SK-N-SH (cell line): ENCODE measurements at regions not wholly inside any gene's neighbourhood (a gene's known extent, or its start where the extent isn't known, plus 50 kb on each side); places are given as distances from the start of the nearest gene placed in this dataset.

Experiments used
- CTCF ChIA-PET: fragments of 300-600, 350-600 bp; formaldehyde crosslinking; extraction: SDS; loops from one replicate; lab custom pipeline; 2021; lab: Yijun Ruan, JAX
- POLR2A ChIA-PET: fragments of 350-600 bp; sonication (Branson Sonifier 250); formaldehyde crosslinking; extraction: SDS; loops from one replicate; lab custom pipeline; 2020; ENCODE audit warnings: antibody characterized with exemption, inconsistent platforms; lab: Yijun Ruan, JAX
- DNase-seq: peaks from one replicate; pipeline ENCODE4 v3.0.0; 2012
- H2AFZ ChIP-seq: fragments of 200-600 bp; sonication (generic); 2 replicates; pipeline ENCODE4 v1.8.1; 2016; ENCODE audit warnings: antibody characterized with exemption, mild to moderate bottlenecking, low read depth
- H3F3A ChIP-seq: fragments of 200-600 bp; sonication (generic); replicated peaks from 2 replicates; pipeline ENCODE3; 2016; ENCODE audit warnings: antibody characterized with exemption, mild to moderate bottlenecking; ENCODE audit not compliant: insufficient read depth
- H3K27ac ChIP-seq, 2 experiments: fragments of 200-500 bp in 1 of 2; fragments of 200-600 bp in 1 of 2; sonication (Bioruptor generic) in 1 of 2; sonication (generic), shearing (Covaris generic) in 1 of 2; 2 replicates each; pipeline versions ENCODE4 v1.5.1 to v1.6.1; 2014 to 2016; ENCODE audit warnings: low read depth in 2 of 2, inconsistent platforms in 1 of 2, low read length in 1 of 2, mild to moderate bottlenecking in 1 of 2, mixed read lengths in 1 of 2
- H3K27me3 ChIP-seq: fragments of 200-600 bp; sonication (generic), shearing (Covaris generic); 2 replicates; pipeline ENCODE4 v1.6.1; 2016; ENCODE audit warnings: mixed run types; ENCODE audit not compliant: insufficient read depth
- H3K36me3 ChIP-seq, 2 experiments: fragments of 200-500 bp in 1 of 2; fragments of 200-600 bp in 1 of 2; sonication (Bioruptor generic) in 1 of 2; sonication (generic) in 1 of 2; replicated peaks in 1 of 2; 2 replicates each; pipeline versions ENCODE3 to v1.5.1; 2014 to 2016; ENCODE audit warnings: low read length in 1 of 2, mild to moderate bottlenecking in 1 of 2; ENCODE audit not compliant: insufficient read depth in 2 of 2, control insufficient read depth in 1 of 2
- H3K4me1 ChIP-seq, 2 experiments: fragments of 200-500 bp in 1 of 2; fragments of 200-600 bp in 1 of 2; sonication (Bioruptor generic) in 1 of 2; sonication (generic), shearing (Covaris generic) in 1 of 2; 2 replicates each; pipeline versions ENCODE4 v1.5.1 to v1.6.1; 2014 to 2016; ENCODE audit warnings: low read depth in 1 of 2, low read length in 1 of 2, mixed run types in 1 of 2; ENCODE audit not compliant: insufficient read depth in 2 of 2, control insufficient read depth in 1 of 2
- H3K4me2 ChIP-seq: fragments of 200-600 bp; sonication (generic), shearing (Covaris generic); 2 replicates; pipeline ENCODE4 v1.6.1; 2017; ENCODE audit warnings: mixed run types
- H3K4me3 ChIP-seq, 2 experiments: fragments of 200-500 bp in 1 of 2; fragments of 200-600 bp in 1 of 2; sonication (Bioruptor generic) in 1 of 2; sonication (generic), shearing (Covaris generic) in 1 of 2; 2 replicates each; pipeline versions ENCODE4 v1.5.1 to v1.8.1; 2014 to 2016; ENCODE audit warnings: low read depth in 2 of 2, inconsistent platforms in 1 of 2, low read length in 1 of 2, mild to moderate bottlenecking in 1 of 2, mixed read lengths in 1 of 2, moderate library complexity in 1 of 2
- H3K79me2 ChIP-seq: fragments of 200-600 bp; sonication (generic); 2 replicates; pipeline ENCODE4 v1.8.1; 2017; ENCODE audit warnings: mild to moderate bottlenecking; ENCODE audit not compliant: insufficient read depth
- H3K9ac ChIP-seq: fragments of 200-600 bp; sonication (generic); 2 replicates; pipeline ENCODE4 v1.6.1; 2017; ENCODE audit warnings: mixed run types
- H3K9me2 ChIP-seq: fragments of 200-600 bp; sonication (generic); 2 replicates; pipeline ENCODE4 v1.6.1; 2017; ENCODE audit warnings: mixed run types
- H3K9me3 ChIP-seq: fragments of 200-600 bp; sonication (generic); 2 replicates; pipeline ENCODE4 v1.6.1; 2017; ENCODE audit warnings: mixed run types, mild to moderate bottlenecking, moderate library complexity
- H4K20me1 ChIP-seq: fragments of 200-600 bp; sonication (generic); 2 replicates; pipeline ENCODE4 v1.6.1; 2017; ENCODE audit warnings: mild to moderate bottlenecking, mixed run types; ENCODE audit not compliant: insufficient read depth
- CHD2 ChIP-seq: fragments of 150-350 bp; IDR thresholded peaks from 2 replicates; pipeline ENCODE4 v1.6.1; 2018; ENCODE audit warnings: low read length; ENCODE audit not compliant: partially characterized antibody
- EP300 ChIP-seq, 2 experiments: IDR thresholded peaks; 2 replicates each; pipeline versions ENCODE4 v1.4.0 to v1.6.1; 2012; ENCODE audit warnings: borderline replicate concordance in 1 of 2, low read depth in 1 of 2, low read length in 1 of 2
- EZH2phosphoT487 ChIP-seq: fragments of 200-600 bp; sonication (generic); IDR thresholded peaks from 2 replicates; pipeline ENCODE4 v1.6.1; 2017; ENCODE audit warnings: low read depth, mixed run types, mild to moderate bottlenecking, antibody characterized with exemption, moderate library complexity, borderline replicate concordance
- FOXJ3 ChIP-seq: sonication (generic); formaldehyde crosslinking; IDR thresholded peaks from 2 replicates; pipeline ENCODE4 v1.5.1; 2020; ENCODE audit warnings: mild to moderate bottlenecking, missing genetic modification reagents
- GABPA ChIP-seq: IDR thresholded peaks from 2 replicates; pipeline ENCODE4 v1.4.0; 2012; ENCODE audit warnings: low read depth, mild to moderate bottlenecking
- GATA2 ChIP-seq: sonication (generic); formaldehyde crosslinking; IDR thresholded peaks from 2 replicates; pipeline ENCODE4 v1.5.0; 2020; ENCODE audit warnings: mild to moderate bottlenecking, missing genetic modification reagents
- MXI1 ChIP-seq: IDR thresholded peaks from 2 replicates; pipeline ENCODE4 v1.6.1; 2012; ENCODE audit warnings: mild to moderate bottlenecking, low read depth, low read length, improper control_type of control experiment
- RCOR1 ChIP-seq: fragments of 150-350 bp; IDR thresholded peaks from 2 replicates; pipeline ENCODE4 v1.6.1; 2017; ENCODE audit warnings: antibody characterized with exemption, low read length
- RXRA ChIP-seq: IDR thresholded peaks from 2 replicates; pipeline ENCODE4 v1.4.0; 2012; ENCODE audit warnings: low read depth, mild to moderate bottlenecking, borderline replicate concordance
- TCF12 ChIP-seq: IDR thresholded peaks from 2 replicates; pipeline ENCODE4 v1.4.0; 2012
- ZBTB33 ChIP-seq: IDR thresholded peaks from 2 replicates; pipeline ENCODE4 v1.4.0; 2012; ENCODE audit warnings: low read depth, borderline replicate concordance
- WGBS: methylation state at CpG from one replicate; pipeline ENCODE4 v1.1.6; 2017; ENCODE audit warnings: low lambda C conversion rate; 5-methylcytosine and 5-hydroxymethylcytosine counted together
- TF ChIP-seq, protein P1 (sequence below): fragments of 150-350 bp; IDR thresholded peaks from 2 replicates; pipeline ENCODE4 v1.6.1; 2016; ENCODE audit warnings: mild to moderate bottlenecking, low read depth, low read length
- TF ChIP-seq, protein P2 (sequence below): fragments of 150-350 bp; IDR thresholded peaks from 2 replicates; pipeline ENCODE4 v1.6.1; 2017; ENCODE audit warnings: antibody characterized with exemption, low read length, low read depth, borderline replicate concordance
- TF ChIP-seq, protein P3 (sequence below): IDR thresholded peaks from 2 replicates; pipeline ENCODE4 v1.6.1; 2012; ENCODE audit warnings: mild to moderate bottlenecking, low read depth, low read length, moderate library complexity

GRCh38 chr12:41919526-41920261 lies 225.0 kb downstream of the GXYLT1 start:
- Histone ChIP-seq H3K36me3 (no peaks in the 10 kb centered on the region), H3K9me3 (no peaks in the 10 kb centered on the region), H3K4me1 (peaks cover 4 to 6% of the 10 kb centered on the region in 2 experiments; a peak in 2 of 4 replicates), H3K27ac (peak overlapping the region in 1 of 2 experiments; percentile 55; a peak in 1 of 4 replicates), H4K20me1 (no peaks in the 10 kb centered on the region), H3K9me2 (no peaks in the 10 kb centered on the region), H3K9ac (no peak overlapping the region), H2AFZ (no peak overlapping the region), H3F3A (no peaks in the 10 kb centered on the region), H3K4me2 (no peak overlapping the region), H3K27me3 (no peaks in the 10 kb centered on the region), H3K4me3 (peak overlapping the region in 1 of 2 experiments; percentile 14; a peak in 1 of 4 replicates), H3K79me2 (no peaks in the 10 kb centered on the region)
- WGBS: 39% methylated on average over 9 of the region's 9 CpGs
- TF ChIP-seq EP300 (IDR thresholded peaks at IDR 0.05; ENCODE audit: borderline replicate concordance in 1 of 2, low read depth in 1 of 2, low read length in 1 of 2) (peak in 1 of 2 experiments; percentile 79; a peak in 1 of 4 replicates), CHD2 (peak; percentile 45), GATA2 (peak; percentile 79), RCOR1 (peak; percentile 76), MXI1 (no peak; the same call in 1 of the 2 replicates), FOXJ3 (CRISPR knock-in tag) (peak; percentile 55)
- TF ChIP-seq, protein P1, sequence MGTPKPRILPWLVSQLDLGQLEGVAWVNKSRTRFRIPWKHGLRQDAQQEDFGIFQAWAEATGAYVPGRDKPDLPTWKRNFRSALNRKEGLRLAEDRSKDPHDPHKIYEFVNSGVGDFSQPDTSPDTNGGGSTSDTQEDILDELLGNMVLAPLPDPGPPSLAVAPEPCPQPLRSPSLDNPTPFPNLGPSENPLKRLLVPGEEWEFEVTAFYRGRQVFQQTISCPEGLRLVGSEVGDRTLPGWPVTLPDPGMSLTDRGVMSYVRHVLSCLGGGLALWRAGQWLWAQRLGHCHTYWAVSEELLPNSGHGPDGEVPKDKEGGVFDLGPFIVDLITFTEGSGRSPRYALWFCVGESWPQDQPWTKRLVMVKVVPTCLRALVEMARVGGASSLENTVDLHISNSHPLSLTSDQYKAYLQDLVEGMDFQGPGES: no peak
- TF ChIP-seq, protein P2, sequence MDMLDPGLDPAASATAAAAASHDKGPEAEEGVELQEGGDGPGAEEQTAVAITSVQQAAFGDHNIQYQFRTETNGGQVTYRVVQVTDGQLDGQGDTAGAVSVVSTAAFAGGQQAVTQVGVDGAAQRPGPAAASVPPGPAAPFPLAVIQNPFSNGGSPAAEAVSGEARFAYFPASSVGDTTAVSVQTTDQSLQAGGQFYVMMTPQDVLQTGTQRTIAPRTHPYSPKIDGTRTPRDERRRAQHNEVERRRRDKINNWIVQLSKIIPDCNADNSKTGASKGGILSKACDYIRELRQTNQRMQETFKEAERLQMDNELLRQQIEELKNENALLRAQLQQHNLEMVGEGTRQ: no peak
- DNase-seq: peak; percentile 49
- POLR2A ChIA-PET: interaction anchor here (0.8 kb wide), 1 partner anchor 14 kb away, joined by 3 read pairs; no protein-coding TSS in a partner anchor
- CTCF ChIA-PET: interaction anchor here (1.1 kb wide), 1 partner anchor 8 kb away, joined by 3 read pairs; no protein-coding TSS in a partner anchor

DNA sequence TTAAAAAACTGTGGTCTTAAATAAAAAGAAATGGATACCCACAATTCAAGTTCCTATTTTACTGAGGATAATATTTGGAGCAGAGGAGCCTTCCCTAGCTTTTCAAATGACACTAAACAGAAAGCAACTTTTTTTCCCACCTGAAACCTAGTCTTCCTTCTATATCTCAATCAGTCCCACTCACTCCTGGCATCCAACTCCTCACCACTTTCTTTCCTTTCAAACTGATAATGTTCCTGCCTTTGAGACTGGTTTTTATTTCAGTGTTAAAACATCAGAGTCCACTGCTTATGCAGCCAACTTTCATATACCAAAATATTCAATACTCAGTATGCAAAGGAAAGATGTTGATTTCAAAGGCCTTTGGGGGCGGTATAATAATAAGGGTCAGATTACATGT lies 225.6 kb downstream of the GXYLT1 start:
- WGBS: 77% methylated on average over 1 of the region's 1 CpG
- Histone ChIP-seq H3K9me2 (no peaks in the 10 kb centered on the region), H3K4me2 (no peak overlapping the region), H3K4me3 (no peak overlapping the region), H4K20me1 (no peaks in the 10 kb centered on the region), H3K79me2 (no peaks in the 10 kb centered on the region), H3K27me3 (no peaks in the 10 kb centered on the region), H3K9ac (no peak overlapping the region), H3K36me3 (no peaks in the 10 kb centered on the region), H3F3A (no peaks in the 10 kb centered on the region), H2AFZ (no peak overlapping the region), H3K27ac (no peak overlapping the region), H3K9me3 (no peaks in the 10 kb centered on the region), H3K4me1 (peaks cover 4 to 6% of the 10 kb centered on the region in 2 experiments; a peak in 2 of 4 replicates)
- no peak for DNase-seq
- TF ChIP-seq, protein P2: no peak
- TF ChIP-seq RXRA (no peak), EZH2phosphoT487 (no peak), ZBTB33 (no peak), TCF12 (no peak), FOXJ3 (CRISPR knock-in tag) (no peak), GABPA (no peak)
- TF ChIP-seq, protein P3, sequence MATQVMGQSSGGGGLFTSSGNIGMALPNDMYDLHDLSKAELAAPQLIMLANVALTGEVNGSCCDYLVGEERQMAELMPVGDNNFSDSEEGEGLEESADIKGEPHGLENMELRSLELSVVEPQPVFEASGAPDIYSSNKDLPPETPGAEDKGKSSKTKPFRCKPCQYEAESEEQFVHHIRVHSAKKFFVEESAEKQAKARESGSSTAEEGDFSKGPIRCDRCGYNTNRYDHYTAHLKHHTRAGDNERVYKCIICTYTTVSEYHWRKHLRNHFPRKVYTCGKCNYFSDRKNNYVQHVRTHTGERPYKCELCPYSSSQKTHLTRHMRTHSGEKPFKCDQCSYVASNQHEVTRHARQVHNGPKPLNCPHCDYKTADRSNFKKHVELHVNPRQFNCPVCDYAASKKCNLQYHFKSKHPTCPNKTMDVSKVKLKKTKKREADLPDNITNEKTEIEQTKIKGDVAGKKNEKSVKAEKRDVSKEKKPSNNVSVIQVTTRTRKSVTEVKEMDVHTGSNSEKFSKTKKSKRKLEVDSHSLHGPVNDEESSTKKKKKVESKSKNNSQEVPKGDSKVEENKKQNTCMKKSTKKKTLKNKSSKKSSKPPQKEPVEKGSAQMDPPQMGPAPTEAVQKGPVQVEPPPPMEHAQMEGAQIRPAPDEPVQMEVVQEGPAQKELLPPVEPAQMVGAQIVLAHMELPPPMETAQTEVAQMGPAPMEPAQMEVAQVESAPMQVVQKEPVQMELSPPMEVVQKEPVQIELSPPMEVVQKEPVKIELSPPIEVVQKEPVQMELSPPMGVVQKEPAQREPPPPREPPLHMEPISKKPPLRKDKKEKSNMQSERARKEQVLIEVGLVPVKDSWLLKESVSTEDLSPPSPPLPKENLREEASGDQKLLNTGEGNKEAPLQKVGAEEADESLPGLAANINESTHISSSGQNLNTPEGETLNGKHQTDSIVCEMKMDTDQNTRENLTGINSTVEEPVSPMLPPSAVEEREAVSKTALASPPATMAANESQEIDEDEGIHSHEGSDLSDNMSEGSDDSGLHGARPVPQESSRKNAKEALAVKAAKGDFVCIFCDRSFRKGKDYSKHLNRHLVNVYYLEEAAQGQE: no peak
- POLR2A ChIA-PET: interaction anchor here (0.8 kb wide), 1 partner anchor 14 kb away, joined by 3 read pairs; no protein-coding TSS in a partner anchor
- CTCF ChIA-PET: interaction anchor here (1.1 to 1.9 kb wide), 2 partner anchors 9 to 51 kb away, joined by 3 to 4 read pairs; no protein-coding TSS in a partner anchor
